HepG2 (cell line): ENCODE measurements at regions not wholly inside any gene's neighbourhood (a gene's known extent, or its start where the extent isn't known, plus 50 kb on each side); places are given as distances from the start of the nearest gene placed in this dataset.

Experiments used
- BRD4 ChIP-seq: sonication (generic); formaldehyde crosslinking; IDR thresholded peaks from 2 replicates; pipeline ENCODE4 v1.4.0; 2020; ENCODE audit warnings: missing genetic modification reagents
- CTCF ChIP-seq: sonication (generic); formaldehyde crosslinking; IDR thresholded peaks from 2 replicates; pipeline ENCODE4 v1.5.0; 2020; ENCODE audit warnings: mild to moderate bottlenecking, missing genetic modification reagents, moderate library complexity
- FOXK2 ChIP-seq: fragments of 450-650 bp; IDR thresholded peaks from 2 replicates; pipeline ENCODE4 v1.6.1; 2016
- JUND ChIP-seq: sonication (generic); formaldehyde crosslinking; IDR thresholded peaks from 2 replicates; pipeline ENCODE4 v1.8.0; 2022; ENCODE audit warnings: mild to moderate bottlenecking, missing genetic modification reagents
- NR3C1 ChIP-seq: sonication (generic); formaldehyde crosslinking; IDR thresholded peaks from 2 replicates; pipeline ENCODE4 v1.4.0; 2020; ENCODE audit warnings: missing genetic modification reagents
- RAD21 ChIP-seq: fragments of 450-650 bp; formaldehyde crosslinking; IDR thresholded peaks from 2 replicates; pipeline ENCODE4 v1.5.0; 2020; ENCODE audit warnings: mild to moderate bottlenecking
- ZNF292 ChIP-seq: sonication (generic); formaldehyde crosslinking; IDR thresholded peaks from 2 replicates; pipeline ENCODE4 v1.8.1; 2022; ENCODE audit warnings: mild to moderate bottlenecking, low read depth, missing genetic modification reagents, borderline replicate concordance

GRCh38 chr3:13718436-13718835 is 161.4 kb downstream of the WNT7A start:
- TF ChIP-seq RAD21 (CRISPR knock-in tag) (no peak), FOXK2 (no peak), NR3C1 (no peak), CTCF (peak; percentile 45), BRD4 (CRISPR knock-in tag) (no peak), ZNF292 (CRISPR knock-in tag) (no peak), JUND (CRISPR knock-in tag) (no peak)
